Large intestine (tissue), 3 donors: ENCODE measurements at regions not wholly inside any gene's neighbourhood (a gene's known extent, or its start where the extent isn't known, plus 50 kb on each side); places are given as distances from the start of the nearest gene placed in this dataset.

Experiments
- DNase-seq, 2 donors: peaks; one replicate each; pipeline versions ENCODE4 v3.0.0 to v3.0.0-alpha.2; 2013
- H3K27ac ChIP-seq: one replicate; pipeline ENCODE4 v1.5.1; 2013; ENCODE audit warnings: low read length
- H3K27me3 ChIP-seq: 2 replicates; pipeline ENCODE4 v1.6.1; 2013; ENCODE audit warnings: low read length; ENCODE audit not compliant: control insufficient read depth, insufficient read depth
- H3K36me3 ChIP-seq: 2 replicates; pipeline ENCODE4 v1.6.1; 2013; ENCODE audit warnings: low read length; ENCODE audit not compliant: control insufficient read depth, insufficient read depth
- H3K4me1 ChIP-seq: one replicate; pipeline ENCODE4 v1.6.1; 2013; ENCODE audit warnings: low read length; ENCODE audit not compliant: control insufficient read depth, insufficient read depth
- H3K4me3 ChIP-seq: one replicate; pipeline ENCODE4 v1.5.1; 2013; ENCODE audit warnings: low read length
- H3K9me3 ChIP-seq: one replicate; pipeline ENCODE4 v1.6.1; 2013; ENCODE audit warnings: mild to moderate bottlenecking, low read depth, low read length, moderate library complexity; ENCODE audit not compliant: control insufficient read depth
- WGBS: methylation state at CpG from one replicate; pipeline ENCODE4 v1.1.5; 2013; ENCODE audit warnings: low lambda C conversion rate; ENCODE audit not compliant: insufficient coverage; 5-methylcytosine and 5-hydroxymethylcytosine counted together

DNA sequence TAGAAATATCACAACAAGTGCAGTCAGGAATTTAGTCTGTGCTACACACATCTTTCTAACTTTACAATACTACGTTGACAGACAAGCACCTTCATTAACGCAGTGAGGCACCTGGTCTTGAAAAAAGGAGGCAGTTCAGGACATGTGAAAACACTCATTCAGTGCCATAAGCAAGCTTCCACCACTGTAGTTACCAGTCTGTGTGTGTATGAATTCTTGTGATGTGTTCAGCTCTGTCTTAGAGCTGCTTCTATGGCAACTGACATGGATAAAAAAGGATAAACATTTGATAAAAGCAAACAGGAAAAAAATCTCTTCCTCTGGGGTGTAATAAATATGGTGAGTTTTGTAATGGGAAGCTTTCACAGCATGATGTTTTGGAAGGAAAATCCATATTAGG is 623.8 kb upstream of the NXPH2 start:
- Histone ChIP-seq H3K36me3 (no peaks in the 10 kb centered on the region), H3K27ac (no peak overlapping the region), H3K4me3 (no peak overlapping the region), H3K27me3 (no peaks in the 10 kb centered on the region), H3K4me1 (no peaks in the 10 kb centered on the region), H3K9me3 (no peaks in the 10 kb centered on the region)
- 80% methylated on average over 1 of the region's 2 CpGs for WGBS
- DNase-seq, result no peak

DNA sequence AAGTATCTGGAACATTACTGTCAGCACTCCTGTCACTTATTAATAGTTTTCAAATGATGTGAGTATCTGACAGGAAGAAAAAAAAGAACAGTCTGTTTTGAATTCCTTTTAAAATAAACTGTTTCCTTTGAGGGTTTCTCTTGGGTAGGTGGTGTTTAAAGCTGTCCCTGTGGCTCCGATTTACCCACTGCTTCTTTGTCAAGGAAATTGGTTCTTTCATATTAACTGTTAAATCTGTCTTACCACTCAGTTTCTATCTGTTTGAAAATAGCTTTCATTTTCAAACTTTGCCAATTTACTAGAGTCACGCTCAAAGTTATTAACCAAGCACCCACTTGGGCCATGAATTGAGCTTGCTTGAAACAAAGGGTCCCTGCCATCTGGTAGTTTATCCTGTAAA is 614.6 kb upstream of the NXPH2 start:
- H3K27me3 ChIP-seq, result no peaks in the 10 kb centered on the region
- WGBS, result 50% methylated on average over 1 of the region's 2 CpGs
- no peak overlapping the region for H3K27ac ChIP-seq
- no peaks in the 10 kb centered on the region for H3K9me3 ChIP-seq
- no peaks in the 10 kb centered on the region for H3K4me1 ChIP-seq
- H3K36me3 ChIP-seq, result no peaks in the 10 kb centered on the region
- no peak for DNase-seq
- no peak overlapping the region for H3K4me3 ChIP-seq

DNA sequence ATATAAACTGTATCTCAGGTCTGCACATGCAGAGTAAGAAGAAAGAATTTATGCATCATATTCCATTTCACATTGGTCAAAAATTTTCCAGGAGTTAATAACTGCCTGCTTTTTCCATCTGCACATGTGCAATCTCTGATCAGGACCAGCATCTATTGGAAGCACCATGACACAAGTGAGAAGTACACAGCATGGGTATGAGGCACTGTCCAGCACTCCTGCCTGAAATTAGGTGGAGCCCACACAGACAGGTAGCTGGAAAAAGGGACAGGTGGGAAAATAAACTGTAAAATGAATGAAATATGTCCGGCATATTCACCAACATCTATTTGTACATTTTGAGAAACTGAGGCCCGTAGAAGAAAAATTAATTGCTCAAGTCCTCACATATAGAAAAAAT is 609.2 kb upstream of the NXPH2 start:
- WGBS, result 96% methylated on average over 2 of the region's 2 CpGs

DNA sequence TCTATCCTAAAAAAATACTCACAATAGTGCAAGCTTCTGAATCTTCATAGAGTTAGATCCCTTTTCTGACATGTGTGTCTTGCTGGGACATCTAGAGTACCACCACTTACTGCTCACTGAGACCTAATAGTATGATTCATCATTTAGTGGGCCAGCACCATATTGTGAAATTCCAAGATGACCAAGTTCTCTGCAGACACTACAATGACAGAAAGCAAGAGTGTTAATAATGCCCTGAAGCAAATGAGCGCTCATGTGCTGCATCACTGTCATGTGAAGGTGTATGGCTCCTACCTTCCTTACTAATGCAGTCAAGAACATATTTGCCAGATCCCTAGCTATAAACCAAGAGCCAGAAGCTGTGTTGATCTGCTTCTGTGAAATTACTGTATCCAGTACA is 606.2 kb upstream of the NXPH2 start:
- no peak for DNase-seq
- Histone ChIP-seq H3K27ac (no peak overlapping the region), H3K27me3 (no peaks in the 10 kb centered on the region), H3K4me1 (no peaks in the 10 kb centered on the region), H3K9me3 (no peaks in the 10 kb centered on the region), H3K36me3 (no peaks in the 10 kb centered on the region), H3K4me3 (no peak overlapping the region)
- WGBS, result 100% methylated on average over 1 of the region's 1 CpG

More for the DNA sequence above, 609.2 kb upstream of the NXPH2 start:
- Histone ChIP-seq H3K27ac (no peak overlapping the region), H3K4me1 (no peaks in the 10 kb centered on the region), H3K36me3 (no peaks in the 10 kb centered on the region), H3K27me3 (no peaks in the 10 kb centered on the region), H3K9me3 (no peaks in the 10 kb centered on the region), H3K4me3 (no peak overlapping the region)
- no peak for DNase-seq

DNA sequence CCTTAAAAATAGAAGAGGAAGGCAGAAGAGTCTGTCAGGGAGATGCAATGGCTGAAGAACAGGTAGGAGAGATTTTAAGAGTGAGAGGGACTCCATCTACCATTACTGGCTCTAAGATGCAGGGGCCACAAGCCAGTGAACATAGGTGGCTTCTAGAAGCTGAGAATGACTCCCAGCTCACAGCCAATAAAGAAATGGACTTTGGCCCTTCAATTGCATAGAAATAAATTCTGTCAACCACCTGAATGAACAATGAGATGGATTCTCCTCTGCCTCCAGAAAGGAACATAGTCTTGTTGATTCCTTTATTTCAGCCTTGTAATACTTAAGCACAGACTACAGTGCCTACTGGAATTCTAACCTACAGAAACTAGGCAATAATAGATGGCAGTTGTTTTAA is 603.3 kb upstream of the NXPH2 start:
- Histone ChIP-seq H3K4me3 (no peak overlapping the region), H3K27ac (no peak overlapping the region), H3K9me3 (no peaks in the 10 kb centered on the region), H3K4me1 (no peaks in the 10 kb centered on the region), H3K27me3 (no peaks in the 10 kb centered on the region), H3K36me3 (no peaks in the 10 kb centered on the region)
- no peak for DNase-seq

DNA sequence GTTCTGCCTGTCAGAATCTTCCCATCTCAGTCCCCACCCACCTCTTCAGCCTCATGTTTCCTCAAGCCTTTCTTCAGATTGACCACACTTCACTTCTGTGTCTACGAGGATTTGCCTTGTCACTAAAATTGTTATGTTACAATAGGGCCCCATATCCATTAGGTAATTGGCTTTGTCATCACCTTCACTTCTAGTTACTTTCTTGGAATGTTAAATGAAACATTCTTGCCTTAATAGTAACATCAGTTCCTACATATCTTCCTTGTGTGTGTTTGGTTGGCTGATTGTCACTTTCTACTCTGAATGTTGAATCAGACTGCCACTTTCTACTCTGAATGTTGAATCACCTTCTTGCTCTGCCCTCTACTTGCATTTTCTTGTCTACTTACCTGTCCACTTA is 599.9 kb upstream of the NXPH2 start:
- no peak for DNase-seq
- Histone ChIP-seq H3K27ac (no peak overlapping the region), H3K4me1 (no peaks in the 10 kb centered on the region), H3K4me3 (no peak overlapping the region), H3K9me3 (no peaks in the 10 kb centered on the region), H3K27me3 (no peaks in the 10 kb centered on the region), H3K36me3 (no peaks in the 10 kb centered on the region)
- no CpG with 5 or more reads among the region's 1 CpG for WGBS

DNA sequence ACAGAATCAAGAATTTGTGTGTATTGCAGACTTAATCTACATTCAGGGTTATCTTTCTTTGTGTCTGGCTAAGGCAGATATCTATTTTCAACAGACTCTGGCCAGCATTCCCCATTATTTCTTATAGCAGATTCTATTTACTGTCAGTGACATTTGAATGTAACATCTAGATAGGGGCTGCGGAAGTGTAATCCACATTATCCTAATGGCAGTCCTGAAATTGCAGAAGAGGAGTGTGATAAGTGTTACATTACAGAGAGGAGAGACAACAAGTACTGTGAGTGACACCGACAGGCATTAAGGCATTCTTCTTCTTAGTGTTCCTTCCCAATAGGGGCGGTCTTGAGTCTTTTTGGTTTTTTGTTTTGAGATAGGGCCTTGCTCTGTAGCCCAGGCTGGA is 598.2 kb upstream of the NXPH2 start:
- no CpG with 5 or more reads among the region's 3 CpGs for WGBS
- no peak for DNase-seq
- Histone ChIP-seq H3K4me1 (no peaks in the 10 kb centered on the region), H3K27ac (no peak overlapping the region), H3K36me3 (no peaks in the 10 kb centered on the region), H3K4me3 (no peak overlapping the region), H3K9me3 (no peaks in the 10 kb centered on the region), H3K27me3 (no peaks in the 10 kb centered on the region)

DNA sequence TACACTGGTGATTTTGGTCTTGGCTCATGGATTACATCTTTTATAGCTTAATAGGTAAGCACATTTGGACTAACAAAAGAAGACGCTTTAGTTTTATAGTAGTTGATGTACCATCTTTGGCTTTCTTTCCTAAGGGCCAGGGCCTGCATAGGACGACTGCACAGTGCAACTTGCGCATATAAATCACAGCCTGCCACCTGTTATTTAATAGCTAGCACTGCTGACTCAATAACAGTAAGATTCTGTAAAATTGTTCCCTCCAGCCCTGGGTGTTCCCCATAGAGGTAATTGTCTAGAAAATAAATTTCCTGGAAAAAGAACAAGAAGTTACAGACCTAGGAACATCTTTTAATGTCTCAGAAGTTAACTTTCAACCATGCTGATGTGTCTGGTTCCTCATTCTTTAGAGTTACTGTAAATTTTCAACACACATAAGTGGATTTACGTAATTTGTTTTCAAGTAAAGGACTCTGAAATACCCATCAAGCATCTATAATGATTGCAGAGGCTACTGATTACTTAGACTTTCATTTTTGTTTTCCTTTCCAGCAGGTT is 594.2 kb upstream of the NXPH2 start:
- no peak overlapping the region for H3K4me3 ChIP-seq
- WGBS, result 86% methylated on average over 1 of the region's 4 CpGs

DNA sequence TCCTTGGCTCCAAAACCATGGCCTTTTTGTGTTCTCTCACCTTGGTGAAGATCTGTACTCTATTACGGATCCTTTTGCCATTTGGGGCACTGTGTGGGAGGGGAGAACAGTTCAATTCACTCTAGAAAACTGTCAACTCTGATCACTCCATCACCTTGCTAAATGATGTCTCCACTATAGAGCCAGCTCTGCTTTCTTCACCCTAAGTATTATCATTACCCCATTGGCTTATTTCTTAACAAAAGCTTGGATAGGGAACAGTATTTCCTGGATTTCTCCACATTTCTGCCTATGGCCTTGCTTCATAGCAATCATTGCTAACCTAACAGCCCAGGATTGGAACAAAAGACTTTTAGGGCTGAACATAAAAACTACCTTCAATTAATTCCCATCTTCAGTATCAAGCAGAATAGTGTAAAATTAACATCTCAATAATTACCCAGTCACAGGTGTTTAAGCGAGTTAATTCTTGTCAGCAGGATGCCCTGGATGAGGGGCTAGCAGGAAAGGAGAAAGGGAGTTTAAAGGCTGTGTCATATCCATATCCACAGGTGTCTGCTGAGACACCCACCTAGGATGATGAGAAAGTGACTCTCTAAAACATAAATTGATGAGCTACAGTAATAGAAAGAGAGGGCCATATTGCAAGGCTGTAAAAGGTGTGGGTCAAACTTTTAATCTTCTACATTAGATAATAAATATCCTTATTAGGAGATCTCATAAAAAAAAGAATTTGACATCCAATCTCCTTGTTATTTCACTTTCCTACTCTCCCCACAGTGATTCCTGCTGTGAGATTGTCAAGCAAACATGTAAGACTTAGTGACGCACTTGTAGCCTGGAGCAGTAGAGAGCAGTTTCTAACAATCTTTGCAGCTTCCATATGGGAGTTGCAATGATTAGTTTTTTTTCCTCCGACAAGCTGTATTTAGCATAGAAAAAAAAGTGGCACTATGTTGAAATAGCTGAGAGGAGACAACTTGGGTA is 589.5 kb upstream of the NXPH2 start:
- Histone ChIP-seq H3K4me3 (no peak overlapping the region), H3K27ac (no peak overlapping the region), H3K27me3 (no peaks in the 10 kb centered on the region), H3K9me3 (no peaks in the 10 kb centered on the region), H3K36me3 (no peaks in the 10 kb centered on the region), H3K4me1 (no peaks in the 10 kb centered on the region)
- no peak for DNase-seq
- 50% methylated on average over 1 of the region's 4 CpGs for WGBS

More for the DNA sequence above, 594.2 kb upstream of the NXPH2 start:
- Histone ChIP-seq H3K4me1 (no peaks in the 10 kb centered on the region), H3K27me3 (no peaks in the 10 kb centered on the region), H3K36me3 (no peaks in the 10 kb centered on the region), H3K9me3 (no peaks in the 10 kb centered on the region), H3K27ac (no peak overlapping the region)
- DNase-seq, result no peak

DNA sequence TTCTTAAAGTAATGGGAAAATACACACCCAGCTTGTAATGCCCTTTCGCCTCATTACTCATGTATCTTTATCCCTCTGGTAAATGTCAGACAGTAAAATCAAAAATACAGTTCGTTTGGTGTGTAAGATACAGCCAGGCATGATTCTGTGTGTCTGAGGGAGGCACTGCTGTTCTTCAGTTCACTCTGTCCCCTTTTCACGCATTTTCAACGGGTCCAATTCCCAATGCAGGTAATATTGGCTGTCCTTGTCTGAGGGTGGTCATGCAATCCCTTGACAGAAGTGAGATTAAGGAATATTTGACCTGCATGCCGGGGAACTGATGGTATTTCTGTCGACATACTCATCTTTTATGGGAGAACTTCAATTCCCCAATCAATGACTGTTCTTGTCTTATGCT is 587.2 kb upstream of the NXPH2 start:
- no peaks in the 10 kb centered on the region for H3K9me3 ChIP-seq
- H3K36me3 ChIP-seq, result no peaks in the 10 kb centered on the region
- no peaks in the 10 kb centered on the region for H3K4me1 ChIP-seq
- H3K27ac ChIP-seq, result no peak overlapping the region
- WGBS, result 100% methylated on average over 1 of the region's 6 CpGs
- DNase-seq, result no peak
- H3K27me3 ChIP-seq, result no peaks in the 10 kb centered on the region
- H3K4me3 ChIP-seq, result no peak overlapping the region

DNA sequence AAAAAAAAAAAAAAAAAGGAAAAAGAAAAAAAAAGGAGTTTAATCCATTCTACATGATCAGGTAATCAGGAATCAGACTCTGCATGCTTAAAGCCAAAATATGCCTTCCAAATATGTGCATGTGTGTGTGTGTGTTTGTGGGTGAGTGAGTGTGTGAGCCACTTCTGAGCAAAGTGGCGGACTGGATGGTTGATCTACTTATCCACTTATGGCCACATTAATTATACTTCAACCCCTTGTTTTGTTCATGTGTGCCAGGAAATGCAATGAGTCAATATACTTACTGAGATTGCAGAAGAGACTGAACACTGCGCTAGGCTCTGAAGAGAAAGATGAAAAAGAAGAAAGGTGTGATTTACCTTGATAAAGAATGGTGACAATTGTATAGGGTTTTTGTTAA is 586.5 kb upstream of the NXPH2 start:
- WGBS, result 90% methylated on average over 2 of the region's 2 CpGs
- DNase-seq, result no peak
- Histone ChIP-seq H3K36me3 (no peaks in the 10 kb centered on the region), H3K27me3 (no peaks in the 10 kb centered on the region), H3K27ac (no peak overlapping the region), H3K9me3 (no peaks in the 10 kb centered on the region), H3K4me1 (no peaks in the 10 kb centered on the region), H3K4me3 (no peak overlapping the region)
